DMS114 treated with DMSO at 0.1 percent for 48 hours (cell line): ENCODE measurements at regions not wholly inside any gene's neighbourhood (a gene's known extent, or its start where the extent isn't known, plus 50 kb on each side); places are given as distances from the start of the nearest gene placed in this dataset.
"Not testable (repeated sequence)": the region's sequence is repeated elsewhere in the genome, so short reads cannot be mapped to it uniquely, and the experiment has no call there.

Source experiments
- DNase-seq: peaks from one replicate; lab custom pipeline; 2025; ENCODE audit not compliant: unreplicated experiment; lab: John Stamatoyannopoulos, UW

GRCh38 chr3:124043023-124043422 lies 51.1 kb upstream of the ROPN1 start:
- DNase-seq, result no peak

GRCh38 chr3:124044956-124045355 lies 53.0 kb upstream of the ROPN1 start:
- no peak for DNase-seq

- DNase-seq, result no peak
Observed at GRCh38 chr3:124048967-124049798, 57.3 kb upstream of the ROPN1 start.

DNA sequence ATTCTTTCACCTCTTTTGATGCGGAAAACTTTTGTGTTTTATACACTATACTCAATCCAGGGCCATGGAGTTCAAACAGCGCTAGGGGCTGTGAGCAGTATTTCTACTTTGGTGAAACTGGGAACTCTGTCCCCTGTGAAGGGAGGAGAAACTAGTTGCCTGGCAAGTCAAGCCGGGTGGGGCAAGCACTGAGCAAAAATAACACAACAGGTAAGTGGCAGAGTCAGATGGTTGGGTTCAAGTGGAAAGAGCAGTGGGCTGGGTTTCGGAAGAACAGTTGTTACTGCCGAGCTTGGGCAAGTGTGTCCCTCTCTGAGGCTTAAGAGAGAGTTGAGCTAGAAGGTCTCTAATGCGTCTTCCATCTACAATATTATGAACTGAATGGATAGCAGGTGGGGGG lies 59.7 kb upstream of the ROPN1 start:
- no peak for DNase-seq

DNA sequence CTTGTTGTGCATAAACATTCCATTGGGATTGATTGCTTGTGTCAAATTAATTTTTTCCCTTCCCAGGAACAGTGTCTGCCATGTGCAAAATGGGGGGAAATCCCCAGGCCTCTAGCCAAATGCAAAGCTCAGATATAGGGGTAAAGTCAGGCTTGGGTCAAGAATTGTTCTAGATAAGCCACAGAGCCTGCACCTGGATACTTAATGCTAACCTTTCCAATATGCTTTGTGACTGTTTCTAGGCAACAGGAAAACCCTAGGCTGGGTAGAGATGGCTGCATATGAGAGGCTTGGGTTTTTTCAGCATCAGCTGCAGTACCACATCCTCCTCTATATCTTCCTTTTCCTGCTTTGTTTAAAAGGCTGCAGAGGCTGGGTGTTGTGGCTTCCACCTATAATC lies 61.9 kb upstream of the ROPN1 start:
- no peak for DNase-seq

GRCh38 chr3:124056846-124057245 lies 64.9 kb upstream of the ROPN1 start:
- DNase-seq, result no peak

GRCh38 chr3:124057420-124057819 lies 65.5 kb upstream of the ROPN1 start:
- DNase-seq, result no peak

- no peak for DNase-seq
Observed at GRCh38 chr3:124059580-124059979, 67.7 kb upstream of the ROPN1 start.

DNA sequence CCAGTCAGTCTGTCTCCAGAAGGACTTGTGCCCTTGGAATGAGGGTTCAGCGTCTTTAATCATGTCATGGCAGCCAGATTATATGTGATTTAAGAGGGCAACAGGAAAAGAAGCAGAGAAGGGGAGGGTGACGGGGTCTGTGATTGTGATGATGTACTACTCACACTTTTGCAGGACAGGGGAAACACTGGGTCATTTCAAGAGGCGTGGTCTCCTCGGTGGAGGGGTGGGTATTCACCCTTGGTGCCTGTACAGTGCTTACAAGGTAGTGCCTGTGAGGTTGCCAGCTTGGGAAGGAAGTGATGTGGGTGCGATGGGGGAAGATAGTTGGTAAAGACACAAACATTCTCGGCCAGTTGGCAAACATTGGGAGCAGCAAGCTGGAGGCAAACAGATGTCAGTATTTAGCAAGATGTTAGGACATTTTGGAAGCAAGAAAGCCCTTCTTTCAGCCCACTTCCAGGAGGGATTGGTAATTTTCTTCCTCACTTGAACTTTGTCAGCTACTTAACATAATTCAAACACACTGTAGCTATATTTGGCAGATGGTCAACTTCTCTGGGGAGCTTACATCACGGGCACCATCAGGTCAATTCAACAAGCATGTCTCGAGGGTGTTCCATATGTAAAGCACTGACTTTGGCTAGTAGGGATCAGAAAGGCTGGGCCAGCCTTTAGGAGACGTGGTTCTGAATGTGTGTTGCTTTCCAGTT lies 71.4 kb upstream of the ROPN1 start:
- no peak for DNase-seq

- DNase-seq, result no peak
Observed at GRCh38 chr3:124064050-124064449, 72.1 kb upstream of the ROPN1 start.

GRCh38 chr3:124066543-124066942 lies 74.6 kb upstream of the ROPN1 start:
- DNase-seq, result not testable (repeated sequence)

- DNase-seq, result not testable (repeated sequence)
Observed at GRCh38 chr3:124069706-124070105, 77.8 kb upstream of the ROPN1 start.

GRCh38 chr3:124075090-124075489 lies 83.2 kb upstream of the ROPN1 start:
- DNase-seq, result not testable (repeated sequence)

GRCh38 chr3:124075753-124076152 lies 83.8 kb upstream of the ROPN1 start:
- DNase-seq, result no peak

GRCh38 chr3:124076235-124076634 lies 84.3 kb upstream of the ROPN1 start:
- no peak for DNase-seq

DNA sequence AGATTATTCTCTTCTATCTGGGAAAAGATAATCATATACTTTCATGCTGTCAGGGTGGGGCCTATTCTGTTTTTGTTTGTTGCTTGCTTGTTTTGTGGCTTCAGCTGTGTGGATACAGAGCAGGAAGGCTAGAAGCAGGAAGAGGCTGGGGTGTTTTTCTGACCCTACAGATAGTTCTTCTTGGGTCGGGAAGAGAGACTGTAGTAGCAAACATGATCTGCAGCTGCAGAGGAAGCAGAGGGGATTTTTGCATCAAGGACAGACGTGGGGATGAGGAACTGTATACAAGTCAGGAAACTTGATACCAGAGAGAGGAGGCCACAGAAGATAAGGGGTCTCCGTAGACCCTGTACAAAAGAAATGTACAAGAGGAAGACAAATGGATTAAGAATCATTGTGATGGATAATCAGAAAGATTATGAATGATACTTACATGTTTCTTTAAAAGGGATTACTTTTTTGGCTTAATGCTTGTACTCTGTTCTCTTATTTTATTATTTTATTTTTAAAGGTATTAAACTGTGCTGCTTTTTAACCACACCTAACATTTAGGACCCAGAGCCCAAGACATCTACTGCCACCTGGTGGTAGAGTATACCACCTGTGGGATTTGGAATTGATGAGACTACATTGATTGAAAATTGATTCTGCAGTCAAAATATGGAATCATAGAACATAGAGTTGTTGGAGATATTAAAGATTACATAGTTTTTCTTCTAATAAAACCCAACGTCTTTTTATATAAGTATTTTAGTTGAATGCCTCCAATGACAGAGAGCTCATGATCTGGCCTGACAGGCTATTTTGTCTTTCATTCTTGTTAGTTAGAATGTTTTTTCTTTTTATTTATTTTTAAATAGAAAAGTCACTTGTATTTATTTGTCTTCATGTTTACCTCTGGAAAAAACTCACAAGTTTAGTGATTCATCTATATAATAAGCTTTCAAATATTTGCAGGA lies 87.3 kb upstream of the ROPN1 start:
- peak; percentile 32 for DNase-seq

GRCh38 chr3:124079912-124080276 lies 88.0 kb upstream of the ROPN1 start:
- no peak for DNase-seq

DNA sequence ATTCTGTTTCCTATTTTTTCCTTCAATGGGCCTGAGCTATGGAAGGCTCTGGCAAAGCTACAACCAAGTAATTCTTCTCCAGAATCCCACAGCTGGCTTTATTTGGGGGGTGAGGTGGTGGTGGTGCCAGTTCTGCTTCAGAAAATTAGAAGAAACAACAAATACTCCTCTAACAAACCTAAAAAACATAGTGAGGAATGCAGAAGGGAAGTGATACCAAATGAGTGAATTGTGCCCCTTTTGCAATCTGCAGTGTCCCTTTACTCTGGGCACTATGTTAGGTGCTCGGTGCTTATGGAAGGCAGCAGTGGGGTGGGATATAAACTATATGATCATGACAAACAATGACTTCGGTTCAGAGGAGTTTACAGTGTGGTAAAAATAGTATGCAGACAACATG lies 90.4 kb upstream of the ROPN1 start:
- no peak for DNase-seq

DNA sequence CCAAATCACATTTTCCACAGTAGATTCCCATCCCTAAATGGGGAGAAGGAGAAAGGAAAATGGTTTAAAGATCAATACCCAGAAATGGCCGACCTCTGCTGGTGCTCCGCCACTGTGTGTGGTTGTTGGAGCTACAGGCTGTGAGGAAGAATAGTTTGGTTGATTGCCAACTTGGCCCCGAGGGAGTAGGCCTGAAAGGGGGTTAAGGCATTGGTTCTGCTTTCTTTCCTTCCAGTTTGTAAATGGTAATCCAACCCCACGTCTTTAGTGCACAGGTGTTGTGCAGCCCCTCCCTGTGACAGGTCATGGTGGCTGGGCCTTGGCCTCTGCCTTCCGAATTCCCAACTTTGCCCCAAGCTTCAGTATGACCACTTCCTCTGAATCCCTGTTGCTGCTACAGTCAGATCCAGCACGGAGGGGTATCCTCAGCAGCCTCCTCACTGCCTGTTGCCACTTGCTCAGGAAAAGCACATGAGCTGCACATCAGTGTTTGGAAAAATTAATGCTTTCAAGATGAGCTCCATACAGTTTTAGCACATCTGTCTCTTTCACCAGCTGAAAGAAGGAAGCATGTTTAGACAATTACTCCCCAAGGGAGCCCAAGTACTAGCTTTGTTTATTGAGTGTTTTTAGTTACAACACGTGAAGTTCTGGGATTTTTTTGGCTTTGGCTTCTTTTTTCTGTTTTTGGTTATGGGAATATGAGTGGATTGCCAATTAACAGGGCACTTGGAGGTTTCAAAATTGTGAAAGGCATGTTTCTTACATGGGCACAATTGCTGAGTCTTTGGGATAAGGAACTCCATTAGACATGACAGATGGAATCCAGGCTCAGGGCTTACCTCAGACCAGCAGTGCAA lies 92.3 kb upstream of the ROPN1 start:
- no peak for DNase-seq

- no peak for DNase-seq
Observed at GRCh38 chr3:124088801-124089200, 96.9 kb upstream of the ROPN1 start.
